HepG2 (cell line): ENCODE measurements at regions not wholly inside any gene's neighbourhood (a gene's known extent, or its start where the extent isn't known, plus 50 kb on each side); places are given as distances from the start of the nearest gene placed in this dataset.
A peak's percentile ranks its signal among the peaks of the same experiment; 100 is the strongest.

ENCODE experiments used
- ARHGAP35 ChIP-seq: sonication (generic); formaldehyde crosslinking; IDR thresholded peaks from 2 replicates; pipeline ENCODE4 v1.9.0; 2022; ENCODE audit warnings: mild to moderate bottlenecking, inconsistent platforms, moderate library complexity, missing genetic modification reagents, borderline replicate concordance
- CREM ChIP-seq, 2 experiments: sonication (generic) in 1 of 2; formaldehyde crosslinking in 1 of 2; IDR thresholded peaks; 2 replicates each; pipeline versions ENCODE4 v1.4.0 to v1.6.1; 2016 to 2020; ENCODE audit warnings: antibody characterized with exemption in 1 of 2, mild to moderate bottlenecking in 1 of 2, missing genetic modification reagents in 1 of 2
- EED ChIP-seq: sonication (generic); formaldehyde crosslinking; IDR thresholded peaks from 2 replicates; pipeline ENCODE4 v1.5.0; 2020; ENCODE audit warnings: mild to moderate bottlenecking, missing genetic modification reagents
- EP300 ChIP-seq, 3 experiments: sonication (generic) in 1 of 3; formaldehyde crosslinking in 1 of 3; IDR thresholded peaks; 2 replicates each; pipeline versions ENCODE4 v1.5.1 to v1.6.1; 2011 to 2020; ENCODE audit warnings: low read depth in 2 of 3, low read length in 2 of 3, borderline replicate concordance in 1 of 3, improper control_type of control experiment in 1 of 3, mild to moderate bottlenecking in 1 of 3, missing genetic modification reagents in 1 of 3, moderate library complexity in 1 of 3
- FOXC1 ChIP-seq: sonication (generic); formaldehyde crosslinking; IDR thresholded peaks from 2 replicates; pipeline ENCODE4 v1.8.0; 2022; ENCODE audit warnings: mild to moderate bottlenecking, missing genetic modification reagents, borderline replicate concordance
- FOXP1 ChIP-seq, 2 experiments: fragments of 450-650 bp in 1 of 2; IDR thresholded peaks; 2 replicates each; pipeline ENCODE4 v1.6.1; 2017 to 2018; ENCODE audit warnings: antibody characterized with exemption in 1 of 2
- LCORL ChIP-seq, 2 experiments: fragments of 450-650 bp in 1 of 2; sonication (generic) in 1 of 2; formaldehyde crosslinking in 1 of 2; IDR thresholded peaks; 2 replicates each; pipeline versions ENCODE4 v1.5.0 to v1.6.1; 2017 to 2020; ENCODE audit warnings: antibody characterized with exemption in 1 of 2, missing genetic modification reagents in 1 of 2
- NCOA5 ChIP-seq: sonication (generic); formaldehyde crosslinking; IDR thresholded peaks from 2 replicates; pipeline ENCODE4 v1.4.0; 2020; ENCODE audit warnings: missing genetic modification reagents
- PBX3 ChIP-seq: sonication (generic); formaldehyde crosslinking; IDR thresholded peaks from 2 replicates; pipeline ENCODE4 v1.8.1; 2023; ENCODE audit warnings: missing genetic modification reagents, inconsistent platforms, borderline replicate concordance
- SNAPC5 ChIP-seq: sonication (generic); formaldehyde crosslinking; IDR thresholded peaks from 2 replicates; pipeline ENCODE4 v1.8.1; 2023; ENCODE audit warnings: mild to moderate bottlenecking, missing genetic modification reagents, borderline replicate concordance
- TCF7 ChIP-seq: sonication (generic); IDR thresholded peaks from 2 replicates; pipeline ENCODE4 v1.6.1; 2016; ENCODE audit warnings: antibody characterized with exemption, low read depth
- ZBTB4 ChIP-seq: sonication (generic); formaldehyde crosslinking; IDR thresholded peaks from 2 replicates; pipeline ENCODE4 v1.4.0; 2020; ENCODE audit warnings: missing genetic modification reagents, mild to moderate bottlenecking, borderline replicate concordance
- ZNF121 ChIP-seq: sonication (generic); formaldehyde crosslinking; IDR thresholded peaks from 2 replicates; pipeline ENCODE4 v1.5.0; 2020; ENCODE audit warnings: mild to moderate bottlenecking, missing genetic modification reagents
- ZNF124 ChIP-seq: sonication (generic); formaldehyde crosslinking; IDR thresholded peaks from 2 replicates; pipeline ENCODE4 v1.4.0; 2020; ENCODE audit warnings: missing genetic modification reagents
- ZNF383 ChIP-seq: sonication (generic); formaldehyde crosslinking; IDR thresholded peaks from 2 replicates; pipeline ENCODE4 v1.4.0; 2020; ENCODE audit warnings: missing genetic modification reagents, mild to moderate bottlenecking, borderline replicate concordance
- ZNF558 ChIP-seq: sonication (generic); formaldehyde crosslinking; IDR thresholded peaks from 2 replicates; pipeline ENCODE4 v1.9.0; 2022; ENCODE audit warnings: mild to moderate bottlenecking, missing genetic modification reagents, borderline replicate concordance
- ZNF615 ChIP-seq: sonication (generic); formaldehyde crosslinking; IDR thresholded peaks from 2 replicates; pipeline ENCODE4 v1.5.0; 2020; ENCODE audit warnings: mild to moderate bottlenecking, missing genetic modification reagents, borderline replicate concordance
- ZNF781 ChIP-seq: sonication (generic); formaldehyde crosslinking; IDR thresholded peaks from 2 replicates; pipeline ENCODE4 v1.5.1; 2020; ENCODE audit warnings: borderline replicate concordance, mild to moderate bottlenecking, missing genetic modification reagents; ENCODE audit errors: not compliant biosample characterization
- TF ChIP-seq, protein P1 (sequence below): sonication (generic); formaldehyde crosslinking; IDR thresholded peaks from 2 replicates; pipeline ENCODE4 v1.5.0; 2020; ENCODE audit warnings: missing genetic modification reagents
- TF ChIP-seq, protein P2 (sequence below): sonication (generic); formaldehyde crosslinking; IDR thresholded peaks from 2 replicates; pipeline ENCODE4 v1.4.0; 2020; ENCODE audit warnings: missing genetic modification reagents, low read depth, mild to moderate bottlenecking, borderline replicate concordance

DNA sequence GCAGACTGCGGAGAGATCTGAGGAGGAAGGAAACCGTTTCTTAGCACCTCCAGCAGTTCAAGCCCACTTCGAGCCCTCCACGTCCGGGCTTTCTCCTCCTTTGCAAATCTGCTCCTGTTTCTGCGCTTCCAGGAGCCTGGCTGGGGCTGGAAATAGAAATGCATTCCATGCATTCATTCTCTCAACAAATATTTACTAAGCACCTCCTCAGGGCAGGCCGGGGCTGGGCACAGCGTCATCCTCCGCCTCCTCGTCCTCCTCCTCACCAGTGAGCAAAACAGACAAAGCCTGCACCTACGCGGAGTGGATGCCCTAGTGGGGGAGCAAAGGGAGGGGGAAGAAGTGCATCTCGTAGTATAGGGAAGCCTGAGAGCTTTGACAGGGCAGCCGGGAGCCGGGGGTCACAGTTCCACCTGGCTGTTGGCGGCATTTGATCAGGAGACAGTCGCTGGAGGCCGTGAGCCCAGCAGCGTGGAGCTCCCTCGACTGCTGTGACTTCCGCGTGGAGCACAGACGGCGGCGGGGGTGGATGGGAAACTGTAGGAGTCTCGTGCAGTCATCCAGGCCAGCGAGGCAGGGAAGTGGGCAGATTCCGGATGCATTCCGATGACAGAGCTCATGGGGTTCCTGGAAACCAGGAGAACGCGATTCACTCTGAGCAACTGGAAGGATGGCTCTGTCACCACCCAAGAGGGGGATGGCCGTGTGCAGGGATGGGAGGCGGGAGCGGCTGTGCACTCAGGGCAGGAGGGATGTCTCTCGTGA is 93.5 kb downstream of the SIK1 start (continued):
- TF ChIP-seq, protein P1, sequence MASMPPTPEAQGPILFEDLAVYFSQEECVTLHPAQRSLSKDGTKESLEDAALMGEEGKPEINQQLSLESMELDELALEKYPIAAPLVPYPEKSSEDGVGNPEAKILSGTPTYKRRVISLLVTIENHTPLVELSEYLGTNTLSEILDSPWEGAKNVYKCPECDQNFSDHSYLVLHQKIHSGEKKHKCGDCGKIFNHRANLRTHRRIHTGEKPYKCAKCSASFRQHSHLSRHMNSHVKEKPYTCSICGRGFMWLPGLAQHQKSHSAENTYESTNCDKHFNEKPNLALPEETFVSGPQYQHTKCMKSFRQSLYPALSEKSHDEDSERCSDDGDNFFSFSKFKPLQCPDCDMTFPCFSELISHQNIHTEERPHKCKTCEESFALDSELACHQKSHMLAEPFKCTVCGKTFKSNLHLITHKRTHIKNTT (CRISPR knock-in tag) = no peak
- TF ChIP-seq CREM (IDR thresholded peaks at IDR 0.05) (peak; percentile 47; the same call in 1 of the 2 replicates), CREM (CRISPR knock-in tag; IDR thresholded peaks at IDR 0.05) (no peak), PBX3 (CRISPR knock-in tag) (no peak), SNAPC5 (CRISPR knock-in tag) (no peak), ZNF781 (CRISPR knock-in tag) (peak; percentile 36), ZNF615 (CRISPR knock-in tag) (no peak), EED (CRISPR knock-in tag) (no peak), FOXC1 (CRISPR knock-in tag) (0 out of 2 replicates have a peak, but pooled peaks have one; percentile 42), ZBTB4 (CRISPR knock-in tag) (0 out of 2 replicates have a peak, but pooled peaks have one; percentile 36), ZNF121 (CRISPR knock-in tag) (no peak), NCOA5 (CRISPR knock-in tag) (no peak), ZNF558 (no peak), ZNF383 (CRISPR knock-in tag) (no peak), LCORL (IDR thresholded peaks at IDR 0.05) (no peak), LCORL (CRISPR knock-in tag; IDR thresholded peaks at IDR 0.05) (peak; percentile 57; the same call in 1 of the 2 replicates), ARHGAP35 (CRISPR knock-in tag) (no peak), TCF7 (no peak), ZNF124 (CRISPR knock-in tag) (no peak), EP300 (IDR thresholded peaks at IDR 0.05; ENCODE audit: low read depth in 2 of 2, low read length in 2 of 2) (0 out of 4 replicates have a peak, but pooled peaks of 1 of the 2 experiments have one; percentile 14), EP300 (CRISPR knock-in tag; IDR thresholded peaks at IDR 0.05; ENCODE audit: borderline replicate concordance) (peak; percentile 11; the same call in 1 of the 2 replicates), FOXP1 (IDR thresholded peaks at IDR 0.05) (no peak), FOXP1 (CRISPR knock-in tag; IDR thresholded peaks at IDR 0.05) (0 out of 2 replicates have a peak, but pooled peaks have one; percentile 16)
- TF ChIP-seq, protein P2, sequence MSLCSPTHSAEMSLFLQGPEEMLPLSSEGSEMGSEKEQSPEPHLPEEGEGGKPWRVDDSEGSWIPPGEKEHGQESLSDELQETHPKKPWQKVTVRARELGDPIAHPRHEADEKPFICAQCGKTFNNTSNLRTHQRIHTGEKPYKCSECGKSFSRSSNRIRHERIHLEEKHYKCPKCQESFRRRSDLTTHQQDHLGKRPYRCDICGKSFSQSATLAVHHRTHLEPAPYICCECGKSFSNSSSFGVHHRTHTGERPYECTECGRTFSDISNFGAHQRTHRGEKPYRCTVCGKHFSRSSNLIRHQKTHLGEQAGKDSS (CRISPR knock-in tag) = no peak; the same call in 1 of the 2 replicates
